ENCODE measurements at regions not wholly inside any gene's neighbourhood (a gene's known extent, or its start where the extent isn't known, plus 50 kb on each side); places are given as distances from the start of the nearest gene placed in this dataset.

DNA sequence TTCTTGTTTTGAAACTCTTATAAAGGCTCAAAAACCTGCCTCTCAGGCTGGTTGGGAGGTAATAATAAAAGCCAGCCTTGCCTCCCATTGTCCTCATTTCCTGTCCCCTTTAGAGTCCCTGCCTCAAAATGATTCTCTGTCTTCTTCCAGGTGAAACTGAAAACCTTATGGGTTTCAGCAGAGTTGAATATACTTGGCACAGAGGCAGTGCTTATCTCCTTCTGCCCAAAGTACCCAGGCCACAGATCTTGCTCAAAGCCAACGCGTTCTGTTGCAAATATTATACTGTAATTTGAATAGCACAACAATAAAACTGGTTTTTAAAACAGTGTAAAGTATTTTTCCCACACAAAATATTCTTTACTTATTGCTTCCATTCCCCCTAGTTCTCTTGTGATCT, 183.1 kb upstream of the GIMD1 start:
- 54% methylated on average over 2 of the region's 2 CpGs for WGBS (ENCODE audit: insufficient coverage, insufficient replicate concordance, low lambda C conversion rate, missing lambda C conversion rate)
- H3K9me3 ChIP-seq (replicated peaks; ENCODE audit: control insufficient read depth, insufficient read depth, low read length): no peaks in the 10 kb centered on the region
- TF ChIP-seq JUND (IDR thresholded peaks at IDR 0.05; ENCODE audit: low read depth, low read length): no peak
- no peak for TF ChIP-seq RCOR1 (conservative IDR thresholded peaks at IDR 0.05; ENCODE audit: low read depth, low read length)
- TF ChIP-seq, protein P1, sequence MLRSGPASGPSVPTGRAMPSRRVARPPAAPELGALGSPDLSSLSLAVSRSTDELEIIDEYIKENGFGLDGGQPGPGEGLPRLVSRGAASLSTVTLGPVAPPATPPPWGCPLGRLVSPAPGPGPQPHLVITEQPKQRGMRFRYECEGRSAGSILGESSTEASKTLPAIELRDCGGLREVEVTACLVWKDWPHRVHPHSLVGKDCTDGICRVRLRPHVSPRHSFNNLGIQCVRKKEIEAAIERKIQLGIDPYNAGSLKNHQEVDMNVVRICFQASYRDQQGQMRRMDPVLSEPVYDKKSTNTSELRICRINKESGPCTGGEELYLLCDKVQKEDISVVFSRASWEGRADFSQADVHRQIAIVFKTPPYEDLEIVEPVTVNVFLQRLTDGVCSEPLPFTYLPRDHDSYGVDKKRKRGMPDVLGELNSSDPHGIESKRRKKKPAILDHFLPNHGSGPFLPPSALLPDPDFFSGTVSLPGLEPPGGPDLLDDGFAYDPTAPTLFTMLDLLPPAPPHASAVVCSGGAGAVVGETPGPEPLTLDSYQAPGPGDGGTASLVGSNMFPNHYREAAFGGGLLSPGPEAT (IDR thresholded peaks at IDR 0.05; ENCODE audit: low read depth): no peak
- no peak for TF ChIP-seq ZNF274 (IDR thresholded peaks at IDR 0.05; ENCODE audit: insufficient read depth, insufficient read length)
- no peak for TF ChIP-seq SPI1 (IDR thresholded peaks at IDR 0.05; ENCODE audit: borderline replicate concordance, insufficient read depth, low read depth, low read length)
- TF ChIP-seq ZBTB4 (CRISPR knock-in tag; IDR thresholded peaks at IDR 0.05): no peak
- no peak for TF ChIP-seq STAT1 (conservative IDR thresholded peaks at IDR 0.05)
- TF ChIP-seq NFIC (IDR thresholded peaks at IDR 0.05; ENCODE audit: low read depth, low read length): no peak
- no peak for TF ChIP-seq POLR2AphosphoS2 (IDR thresholded peaks at IDR 0.05; ENCODE audit: low read depth, low read length)
- no peak for TF ChIP-seq NFYB (IDR thresholded peaks at IDR 0.05; ENCODE audit: insufficient read depth, low read depth, low read length)
- no peak for TF ChIP-seq REST (IDR thresholded peaks at IDR 0.05; ENCODE audit: low read depth, low read length)
- no peak for TF ChIP-seq ATF3 (IDR thresholded peaks at IDR 0.05; ENCODE audit: borderline replicate concordance, extremely low read depth, low read depth, low read length)
- no peak for TF ChIP-seq HDAC6 (IDR thresholded peaks at IDR 0.05; ENCODE audit: unreplicated experiment)
- TF ChIP-seq CEBPB (IDR thresholded peaks at IDR 0.05; ENCODE audit: borderline replicate concordance in 1 of 2, low read depth in 2 of 2, low read length in 2 of 2): no peak
- H3K9ac ChIP-seq (ENCODE audit: control insufficient read depth, insufficient read depth, low read length): no peak overlapping the region
- no peaks in the 10 kb centered on the region for H3K27me3 ChIP-seq (replicated peaks in 1 of 2; ENCODE audit: control insufficient read depth in 2 of 2, insufficient read depth in 2 of 2, low read length in 1 of 2)
- FAIRE-seq: no peak
- H4K20me1 ChIP-seq (ENCODE audit: control insufficient read depth, insufficient read depth): no peaks in the 10 kb centered on the region
- no peaks in the 10 kb centered on the region for H3K4me1 ChIP-seq (ENCODE audit: control insufficient read depth, insufficient read depth, low read length)
- H3K4me3 ChIP-seq: no peak overlapping the region
- no TSS peak for BruUV-seq (replicated peaks)
- H3K79me2 ChIP-seq (ENCODE audit: control insufficient read depth, insufficient read depth, low read length): no peaks in the 10 kb centered on the region
- ChIA-PET RAD21 (ENCODE audit: unreplicated experiment) (no interaction called here), SMC1A (ENCODE audit: uncharacterized antibody, unreplicated experiment) (no interaction called here), POLR2A (no interaction called here), CTCF (no interaction called here)
- intact Hi-C loops (cut with micrococcal nuclease; ENCODE audit: unreplicated experiment): no loop called here
- no peaks in the 10 kb centered on the region for H3K36me3 ChIP-seq (ENCODE audit: control insufficient read depth in 2 of 2, insufficient read depth in 2 of 2, low read length in 1 of 2)
- no peak overlapping the region for H2AFZ ChIP-seq (ENCODE audit: control insufficient read depth, low read depth, low read length)
- ATAC-seq: no peak
- DNase-seq (ENCODE audit: low read depth, low spot score): no peak
- H3K27ac ChIP-seq (ENCODE audit: control insufficient read depth, insufficient read depth): no peak overlapping the region
- H3K4me2 ChIP-seq (ENCODE audit: control insufficient read depth, insufficient read depth): no peak overlapping the region
- in situ Hi-C loops (cut with MboI): no loop called here
